HG02642 (cell line): ENCODE measurements at regions not wholly inside any gene's neighbourhood (a gene's known extent, or its start where the extent isn't known, plus 50 kb on each side); places are given as distances from the start of the nearest gene placed in this dataset.
"Not testable (repeated sequence)": the region's sequence is repeated elsewhere in the genome, so short reads cannot be mapped to it uniquely, and the experiment has no call there.

Source experiments
- ATAC-seq: cut with Tn5 transposase; IDR thresholded peaks from one replicate; pipeline ENCODE4 v1.9.1; 2021; ENCODE audit warnings: mild to moderate bottlenecking; ENCODE audit not compliant: unreplicated experiment, poor library complexity

DNA sequence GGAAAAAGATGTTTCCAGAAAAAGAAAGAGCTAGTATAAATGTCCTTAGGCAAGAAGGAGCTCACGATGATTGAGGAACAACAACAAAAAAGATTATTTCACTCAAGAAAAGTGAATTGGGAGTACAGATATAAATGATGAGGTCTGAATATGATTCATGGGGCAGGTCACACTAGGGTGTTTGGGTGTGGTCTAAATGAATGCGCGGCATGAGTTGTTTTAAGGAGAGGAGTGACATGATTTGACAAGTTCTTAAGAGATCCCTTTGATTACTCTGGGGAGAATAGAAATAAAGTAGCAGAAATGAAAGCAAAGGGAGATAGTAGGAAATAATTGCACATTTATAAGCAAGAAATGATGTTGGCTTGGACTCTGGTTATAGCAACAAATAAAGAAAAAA lies 59.3 kb downstream of the NUTM2D start:
- ATAC-seq, result not testable (repeated sequence)

DNA sequence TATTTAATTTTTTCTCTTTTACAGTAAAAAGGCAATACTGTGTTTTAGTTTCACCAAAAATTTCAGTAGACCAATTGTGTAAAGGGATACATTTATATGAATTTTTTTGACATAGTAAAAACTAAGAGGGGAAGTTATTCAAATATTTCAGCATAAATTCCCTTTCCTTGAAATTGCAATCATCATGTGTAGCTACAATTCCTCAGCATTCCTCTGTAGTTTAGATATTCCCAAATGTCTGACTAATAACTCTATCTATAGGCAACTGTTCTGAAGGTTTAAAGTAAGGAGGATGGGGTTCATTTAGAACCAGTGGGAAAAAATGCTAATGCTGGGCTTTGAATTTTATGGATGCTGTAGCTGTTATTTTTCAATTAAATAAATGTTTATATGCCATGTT lies 65.1 kb downstream of the NUTM2D start:
- not testable (repeated sequence) for ATAC-seq

DNA sequence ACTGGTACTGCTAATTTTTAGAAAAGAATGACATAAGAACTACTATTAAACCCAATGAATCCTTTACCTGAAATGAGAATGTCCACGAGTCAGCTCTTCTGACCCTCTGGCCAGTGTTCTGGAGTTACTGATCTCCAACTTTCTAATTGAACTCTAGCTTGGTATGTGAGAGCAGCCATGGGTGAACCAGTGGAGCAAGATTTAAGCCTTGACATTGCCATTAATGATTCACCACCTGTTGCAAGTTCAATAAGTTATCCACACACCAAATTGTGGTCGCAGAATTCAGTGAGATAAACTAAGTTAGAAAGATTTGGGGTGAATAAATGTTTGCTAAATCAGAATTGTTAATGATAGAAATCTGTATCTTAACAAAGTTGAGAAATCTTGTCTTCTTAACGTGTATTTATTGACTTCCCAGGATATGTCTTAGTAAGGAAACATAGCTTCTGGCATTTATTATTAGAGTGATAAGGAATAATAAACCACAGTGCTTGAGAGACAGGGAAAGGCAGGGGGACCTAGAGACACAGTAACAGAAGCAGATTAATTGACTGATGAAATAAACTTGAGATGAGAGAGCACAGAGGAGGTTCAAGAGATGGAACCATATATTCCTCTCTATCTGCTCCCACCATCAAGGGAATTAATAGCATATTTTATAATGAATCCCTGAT lies 67.3 kb downstream of the NUTM2D start:
- not testable (repeated sequence) for ATAC-seq

DNA sequence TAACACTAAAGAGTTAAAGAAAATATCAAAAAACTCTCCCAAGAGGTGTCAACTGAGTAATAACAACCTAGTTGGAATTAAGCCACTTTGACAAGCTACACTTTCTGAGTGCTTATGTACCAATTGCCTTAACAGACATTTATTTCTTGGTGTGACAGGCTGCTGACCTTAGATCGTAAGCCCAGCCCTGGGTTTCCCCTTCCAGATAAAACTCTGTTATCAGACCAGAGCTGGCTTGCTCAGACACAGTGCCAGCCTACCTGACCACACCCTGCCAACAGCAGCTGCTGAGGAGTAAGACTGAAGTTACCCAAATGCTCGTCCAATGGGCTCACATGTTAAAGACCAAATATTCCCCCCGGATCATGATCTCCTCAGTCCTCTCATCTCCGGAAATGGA lies 70.9 kb upstream of the MINPP1 start:
- not testable (repeated sequence) for ATAC-seq

DNA sequence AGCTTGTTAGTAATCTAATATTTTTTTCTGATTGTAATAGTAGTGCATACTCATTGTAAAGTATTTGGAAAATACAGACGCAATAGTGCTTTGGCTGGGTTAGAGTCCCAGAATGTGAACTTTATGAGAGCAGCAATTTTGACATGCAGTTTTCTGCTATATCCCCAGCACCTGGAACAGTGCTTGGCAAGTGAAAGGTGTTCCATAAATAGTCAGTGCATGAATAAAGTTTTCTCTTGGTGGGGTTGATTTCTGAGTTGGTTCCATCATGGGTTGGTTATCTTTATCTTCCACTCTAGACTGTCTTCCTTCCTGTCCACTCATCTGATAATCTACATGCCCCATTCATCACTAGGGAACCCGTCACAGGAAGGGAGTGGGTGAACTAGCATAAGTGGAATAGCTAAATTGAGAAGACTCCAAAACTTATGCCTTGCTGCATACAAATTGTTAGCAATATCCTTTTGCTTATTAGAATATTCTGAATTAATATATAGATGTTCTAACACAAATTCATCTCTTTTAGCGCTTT lies 69.3 kb upstream of the MINPP1 start:
- ATAC-seq, result not testable (repeated sequence)

DNA sequence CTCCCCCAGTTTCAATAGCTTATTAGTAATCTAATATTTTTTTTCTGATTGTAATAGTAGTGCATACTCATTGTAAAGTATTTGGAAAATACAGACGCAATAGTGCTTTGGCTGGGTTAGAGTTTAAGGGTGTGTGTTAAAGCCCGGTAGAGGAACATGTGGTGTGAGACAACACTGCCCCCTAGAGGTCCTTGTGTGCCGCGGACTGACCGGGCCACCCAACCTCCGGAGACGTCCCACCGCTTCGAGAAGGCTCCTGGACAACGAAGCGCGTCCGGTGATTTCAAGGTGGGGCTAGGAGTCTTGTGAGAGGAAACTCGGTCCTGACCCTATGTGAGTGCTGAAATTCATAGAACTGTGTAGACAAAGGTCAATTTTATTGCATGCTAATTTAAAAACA lies 68.6 kb upstream of the MINPP1 start:
- peak; percentile 86 for ATAC-seq

DNA sequence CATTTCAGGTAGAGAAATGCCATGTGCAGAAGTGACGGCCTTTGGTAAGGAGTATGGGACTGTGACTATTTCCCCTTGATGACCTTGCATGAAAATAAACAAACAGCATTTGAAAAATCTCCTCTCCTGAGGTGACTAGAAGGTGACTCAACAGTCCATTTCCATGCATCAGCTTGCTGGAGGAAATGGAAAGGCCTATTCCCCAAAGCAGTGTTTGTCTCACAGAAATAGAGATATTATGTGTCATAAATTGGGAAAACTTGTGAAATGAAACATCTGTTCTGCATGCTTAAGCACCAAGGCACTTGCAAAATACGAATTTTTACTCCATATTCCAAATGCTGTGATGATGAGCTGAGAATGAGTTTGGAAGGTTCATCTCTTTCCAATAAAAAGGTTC lies 67.2 kb upstream of the MINPP1 start:
- ATAC-seq, result not testable (repeated sequence)
